ENCODE measurements at regions not wholly inside any gene's neighbourhood (a gene's known extent, or its start where the extent isn't known, plus 50 kb on each side); places are given as distances from the start of the nearest gene placed in this dataset.

- TF ChIP-seq CREB5 (CRISPR knock-in tag; IDR thresholded peaks at IDR 0.05; ENCODE audit: low read depth) (no peak), ZFP30 (CRISPR knock-in tag; IDR thresholded peaks at IDR 0.05) (no peak), ZC3H10 (CRISPR knock-in tag; IDR thresholded peaks at IDR 0.05) (no peak), SNAI2 (CRISPR knock-in tag; IDR thresholded peaks at IDR 0.05) (no peak), PPARA (CRISPR knock-in tag; IDR thresholded peaks at IDR 0.05; ENCODE audit: borderline replicate concordance) (no peak), ZNF565 (CRISPR knock-in tag; conservative IDR thresholded peaks at IDR 0.05; ENCODE audit: low read depth) (no peak), ARNTL (CRISPR knock-in tag; IDR thresholded peaks at IDR 0.05; ENCODE audit: borderline replicate concordance, low read depth) (no peak), ISL1 (CRISPR knock-in tag; IDR thresholded peaks at IDR 0.05) (no peak), ZNF70 (CRISPR knock-in tag; IDR thresholded peaks at IDR 0.05) (no peak)
- TF ChIP-seq, protein P1, sequence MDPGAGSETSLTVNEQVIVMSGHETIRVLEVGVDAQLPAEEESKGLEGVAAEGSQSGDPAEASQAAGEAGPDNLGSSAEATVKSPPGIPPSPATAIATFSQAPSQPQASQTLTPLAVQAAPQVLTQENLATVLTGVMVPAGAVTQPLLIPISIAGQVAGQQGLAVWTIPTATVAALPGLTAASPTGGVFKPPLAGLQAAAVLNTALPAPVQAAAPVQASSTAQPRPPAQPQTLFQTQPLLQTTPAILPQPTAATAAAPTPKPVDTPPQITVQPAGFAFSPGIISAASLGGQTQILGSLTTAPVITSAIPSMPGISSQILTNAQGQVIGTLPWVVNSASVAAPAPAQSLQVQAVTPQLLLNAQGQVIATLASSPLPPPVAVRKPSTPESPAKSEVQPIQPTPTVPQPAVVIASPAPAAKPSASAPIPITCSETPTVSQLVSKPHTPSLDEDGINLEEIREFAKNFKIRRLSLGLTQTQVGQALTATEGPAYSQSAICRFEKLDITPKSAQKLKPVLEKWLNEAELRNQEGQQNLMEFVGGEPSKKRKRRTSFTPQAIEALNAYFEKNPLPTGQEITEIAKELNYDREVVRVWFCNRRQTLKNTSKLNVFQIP (CRISPR knock-in tag; IDR thresholded peaks at IDR 0.05; ENCODE audit: borderline replicate concordance, low read depth): no peak
- TF ChIP-seq, protein P2, sequence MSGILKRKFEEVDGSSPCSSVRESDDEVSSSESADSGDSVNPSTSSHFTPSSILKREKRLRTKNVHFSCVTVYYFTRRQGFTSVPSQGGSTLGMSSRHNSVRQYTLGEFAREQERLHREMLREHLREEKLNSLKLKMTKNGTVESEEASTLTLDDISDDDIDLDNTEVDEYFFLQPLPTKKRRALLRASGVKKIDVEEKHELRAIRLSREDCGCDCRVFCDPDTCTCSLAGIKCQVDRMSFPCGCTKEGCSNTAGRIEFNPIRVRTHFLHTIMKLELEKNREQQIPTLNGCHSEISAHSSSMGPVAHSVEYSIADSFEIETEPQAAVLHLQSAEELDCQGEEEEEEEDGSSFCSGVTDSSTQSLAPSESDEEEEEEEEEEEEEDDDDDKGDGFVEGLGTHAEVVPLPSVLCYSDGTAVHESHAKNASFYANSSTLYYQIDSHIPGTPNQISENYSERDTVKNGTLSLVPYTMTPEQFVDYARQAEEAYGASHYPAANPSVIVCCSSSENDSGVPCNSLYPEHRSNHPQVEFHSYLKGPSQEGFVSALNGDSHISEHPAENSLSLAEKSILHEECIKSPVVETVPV (CRISPR knock-in tag; IDR thresholded peaks at IDR 0.05): no peak
Measured at GRCh38 chr15:93138681-93139250, 49.8 kb upstream of the RGMA start (continued).
